H9 (cell line): ENCODE measurements at regions not wholly inside any gene's neighbourhood (a gene's known extent, or its start where the extent isn't known, plus 50 kb on each side); places are given as distances from the start of the nearest gene placed in this dataset.

Experiments used
- DNase-seq: peaks from one replicate; pipeline ENCODE4 v3.0.0-alpha.2; 2017
- H2AFZ ChIP-seq: one replicate; pipeline ENCODE4 v1.6.1; 2013; ENCODE audit warnings: mild to moderate bottlenecking, low read length, control low read depth, moderate library complexity
- H2AK5ac ChIP-seq: 2 replicates; pipeline ENCODE4 v1.6.1; 2013; ENCODE audit warnings: low read length, control low read depth, mixed read lengths; ENCODE audit not compliant: insufficient read length
- H2BK120ac ChIP-seq: one replicate; pipeline ENCODE4 v1.6.1; 2013; ENCODE audit warnings: low read depth, mild to moderate bottlenecking, low read length, control low read depth, inconsistent platforms; ENCODE audit not compliant: poor library complexity, severe bottlenecking
- H2BK12ac ChIP-seq: 2 replicates; pipeline ENCODE4 v1.6.1; 2013; ENCODE audit warnings: low read length, control low read depth, mixed read lengths, low read depth; ENCODE audit not compliant: insufficient read length
- H2BK15ac ChIP-seq: 2 replicates; pipeline ENCODE4 v1.6.1; 2013; ENCODE audit warnings: low read depth, low read length, control low read depth
- H2BK20ac ChIP-seq: one replicate; pipeline ENCODE4 v1.6.1; 2013; ENCODE audit warnings: low read depth, mild to moderate bottlenecking, low read length, control low read depth, inconsistent platforms; ENCODE audit not compliant: poor library complexity, severe bottlenecking
- H2BK5ac ChIP-seq: 2 replicates; pipeline ENCODE4 v1.6.1; 2013; ENCODE audit warnings: low read length, control low read depth, mixed read lengths; ENCODE audit not compliant: insufficient read length
- H3K14ac ChIP-seq: 2 replicates; pipeline ENCODE4 v1.6.1; 2013; ENCODE audit warnings: low read length, control low read depth; ENCODE audit not compliant: insufficient read depth
- H3K18ac ChIP-seq: 2 replicates; pipeline ENCODE4 v1.6.1; 2013; ENCODE audit warnings: low read depth, mild to moderate bottlenecking, mixed read lengths, low read length, control low read depth; ENCODE audit not compliant: insufficient read length
- H3K23ac ChIP-seq: 2 replicates; pipeline ENCODE4 v1.6.1; 2013; ENCODE audit warnings: low read length, control low read depth, mixed read lengths, low read depth; ENCODE audit not compliant: insufficient read length
- H3K23me2 ChIP-seq: 2 replicates; pipeline ENCODE4 v1.6.1; 2013; ENCODE audit warnings: low read depth, mild to moderate bottlenecking, mixed read lengths, low read length, control low read depth; ENCODE audit not compliant: insufficient read length, poor library complexity, severe bottlenecking
- H3K27ac ChIP-seq: 2 replicates; pipeline ENCODE4 v1.5.1; 2013; ENCODE audit warnings: low read length, control low read depth, mixed read lengths, low read depth; ENCODE audit not compliant: insufficient read length
- H3K27me3 ChIP-seq: 2 replicates; pipeline ENCODE4 v1.6.1; 2013; ENCODE audit warnings: low read length, control low read depth, inconsistent platforms; ENCODE audit not compliant: insufficient read depth
- H3K4ac ChIP-seq: 2 replicates; pipeline ENCODE4 v1.6.1; 2013; ENCODE audit warnings: low read depth, mild to moderate bottlenecking, control low read depth, inconsistent platforms, low read length, moderate library complexity
- H3K4me1 ChIP-seq: 2 replicates; pipeline ENCODE4 v1.6.1; 2013; ENCODE audit warnings: low read length, control low read depth, inconsistent platforms; ENCODE audit not compliant: insufficient read depth
- H3K4me2 ChIP-seq: 2 replicates; pipeline ENCODE4 v1.6.1; 2013; ENCODE audit warnings: low read length, control low read depth, mixed read lengths; ENCODE audit not compliant: insufficient read length, insufficient read depth
- H3K56ac ChIP-seq: 2 replicates; pipeline ENCODE4 v1.6.1; 2013; ENCODE audit warnings: low read depth, mild to moderate bottlenecking, mixed read lengths, low read length, control low read depth; ENCODE audit not compliant: insufficient read length
- H3K79me1 ChIP-seq: 2 replicates; pipeline ENCODE4 v1.6.1; 2013; ENCODE audit warnings: low read depth, mild to moderate bottlenecking, moderate library complexity, low read length, control low read depth, inconsistent platforms; ENCODE audit not compliant: insufficient read depth, poor library complexity, severe bottlenecking
- H3K79me2 ChIP-seq: 2 replicates; pipeline ENCODE4 v1.6.1; 2013; ENCODE audit warnings: low read length, control low read depth, inconsistent platforms; ENCODE audit not compliant: insufficient read depth
- H3K9ac ChIP-seq: 2 replicates; pipeline ENCODE4 v1.6.1; 2013; ENCODE audit warnings: low read length, control low read depth, mixed read lengths; ENCODE audit not compliant: insufficient read length; ENCODE audit errors: extremely low read depth
- H3K9me3 ChIP-seq: one replicate; pipeline ENCODE4 v1.6.1; 2013; ENCODE audit warnings: low read depth, low read length, inconsistent platforms; ENCODE audit not compliant: control insufficient read depth
- H3T11ph ChIP-seq: one replicate; pipeline ENCODE4 v1.6.1; 2013; ENCODE audit warnings: mild to moderate bottlenecking, low read length, control low read depth, inconsistent platforms
- H4K20me1 ChIP-seq: one replicate; pipeline ENCODE4 v1.6.1; 2013; ENCODE audit not compliant: control insufficient read depth, insufficient read length, insufficient read depth
- H4K5ac ChIP-seq: 2 replicates; pipeline ENCODE4 v1.6.1; 2013; ENCODE audit warnings: low read depth, mild to moderate bottlenecking, mixed read lengths, low read length, control low read depth; ENCODE audit not compliant: insufficient read length
- H4K8ac ChIP-seq: replicated peaks from 2 replicates; pipeline ENCODE4 v1.6.1; 2013; ENCODE audit warnings: low read length, control low read depth, mixed read lengths, low read depth; ENCODE audit not compliant: insufficient read length
- H4K91ac ChIP-seq: 2 replicates; pipeline ENCODE4 v1.6.1; 2013; ENCODE audit warnings: low read depth, mild to moderate bottlenecking, moderate library complexity, mixed read lengths, low read length, control low read depth; ENCODE audit not compliant: insufficient read length
- H3K27ac Mint-ChIP-seq, 3 experiments: 2 replicates in 2 of 3; 3 replicates in 1 of 3; pipeline ENCODE4 v1.8.0; 2020 to 2021; ENCODE audit warnings: mixed read lengths in 3 of 3, mild to moderate bottlenecking in 1 of 3, moderate library complexity in 1 of 3
- H3K27me3 Mint-ChIP-seq: 2 replicates; pipeline ENCODE4 v1.8.0; 2021; ENCODE audit warnings: low read depth, mild to moderate bottlenecking, moderate library complexity, mixed read lengths
- H3K36me3 Mint-ChIP-seq, 3 experiments: 2 replicates in 2 of 3; 3 replicates in 1 of 3; pipeline ENCODE4 v1.8.0; 2020 to 2021; ENCODE audit warnings: low read depth in 3 of 3, mixed read lengths in 3 of 3; ENCODE audit not compliant: insufficient read depth in 1 of 3
- H3K4me1 Mint-ChIP-seq, 2 experiments: 2 replicates each; pipeline ENCODE4 v1.8.0; 2020; ENCODE audit warnings: mixed read lengths in 2 of 2
- H3K4me3 Mint-ChIP-seq, 2 experiments: 2 replicates in 1 of 2; 3 replicates in 1 of 2; pipeline ENCODE4 v1.8.0; 2020 to 2021; ENCODE audit warnings: mild to moderate bottlenecking in 2 of 2, mixed read lengths in 2 of 2, moderate library complexity in 1 of 2
- H3K9me3 Mint-ChIP-seq, 2 experiments: 2 replicates in 1 of 2; 3 replicates in 1 of 2; pipeline ENCODE4 v1.8.0; 2020; ENCODE audit warnings: mild to moderate bottlenecking in 2 of 2, mixed read lengths in 2 of 2, moderate library complexity in 1 of 2
- CTCF ChIP-seq: fragments of 200-600 bp; sonication (generic); conservative IDR thresholded peaks from 3 replicates; pipeline ENCODE4 v1.8.0; 2021; ENCODE audit warnings: antibody characterized with exemption, mild to moderate bottlenecking
- WGBS: extraction: QIAGEN DNeasy Blood & Tissue Kit; methylation state at CpG from one replicate; pipeline ENCODE4 v1.1.7; 2013; ENCODE audit warnings: missing lambda C conversion rate, low lambda C conversion rate, mixed read lengths; ENCODE audit not compliant: insufficient read length; ENCODE audit errors: extremely low coverage; 5-methylcytosine and 5-hydroxymethylcytosine counted together

DNA sequence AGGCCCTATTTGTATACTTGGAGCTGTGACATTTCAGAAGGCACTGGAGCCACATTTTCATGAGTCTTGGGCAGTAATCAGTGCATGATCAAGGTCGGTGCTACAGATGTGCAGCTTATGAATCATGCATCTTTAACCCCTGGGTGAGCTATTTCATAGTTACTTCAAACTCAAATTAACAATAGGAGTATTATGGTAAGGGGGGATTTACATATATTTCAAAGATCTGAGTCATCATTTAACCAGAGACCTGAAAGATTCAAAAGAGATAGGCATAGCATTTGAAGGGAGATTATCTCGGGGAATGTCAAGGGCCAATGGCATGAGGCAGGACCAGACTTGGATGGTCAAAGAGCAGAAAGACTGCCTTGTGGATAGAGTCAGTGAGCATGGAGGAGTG lies 169.0 kb upstream of the GRIN3A start:
- no peak overlapping the region for H3K18ac ChIP-seq
- no peak overlapping the region for H3K23ac ChIP-seq
- no peak overlapping the region for H4K5ac ChIP-seq
- H4K91ac ChIP-seq = no peak overlapping the region
- Mint-ChIP-seq H3K27ac (no peak overlapping the region), H3K4me1 (no peaks in the 10 kb centered on the region), H3K27me3 (no peaks in the 10 kb centered on the region), H3K9me3 (no peaks in the 10 kb centered on the region), H3K36me3 (no peaks in the 10 kb centered on the region), H3K4me3 (no peak overlapping the region)
- H2BK5ac ChIP-seq = no peak overlapping the region
- no peaks in the 10 kb centered on the region for H3K23me2 ChIP-seq
- H3K79me2 ChIP-seq = no peaks in the 10 kb centered on the region
- no peak overlapping the region for H2BK12ac ChIP-seq
- H3T11ph ChIP-seq = no peak overlapping the region
- no peak overlapping the region for H2BK15ac ChIP-seq
- H3K56ac ChIP-seq = no peak overlapping the region
- no CpG with 5 or more reads among the region's 2 CpGs for WGBS
- H2BK20ac ChIP-seq = no peak overlapping the region
- H2AK5ac ChIP-seq = no peak overlapping the region
- no peaks in the 10 kb centered on the region for H3K4me1 ChIP-seq
- H3K9ac ChIP-seq = no peak overlapping the region
- H3K79me1 ChIP-seq = no peaks in the 10 kb centered on the region
- no peak overlapping the region for H3K27ac ChIP-seq
- no peak for DNase-seq
- no peaks in the 10 kb centered on the region for H3K9me3 ChIP-seq
- TF ChIP-seq CTCF = no peak
- H3K14ac ChIP-seq = no peak overlapping the region
- no peak overlapping the region for H3K4ac ChIP-seq
- H4K8ac ChIP-seq = no peak overlapping the region
- no peaks in the 10 kb centered on the region for H4K20me1 ChIP-seq
- H3K27me3 ChIP-seq = no peaks in the 10 kb centered on the region
- no peak overlapping the region for H3K4me2 ChIP-seq
- H2BK120ac ChIP-seq = no peak overlapping the region
- no peak overlapping the region for H2AFZ ChIP-seq
